GM12892 (cell line): ENCODE measurements at regions not wholly inside any gene's neighbourhood (a gene's known extent, or its start where the extent isn't known, plus 50 kb on each side); places are given as distances from the start of the nearest gene placed in this dataset.

Experiments used
- DNase-seq: peaks from one replicate; pipeline ENCODE4 v3.0.0; 2011; ENCODE audit not compliant: insufficient read length
- FAIRE-seq: peaks from 2 replicates; lab custom pipeline; 2011; peaks lifted over from hg19 to GRCh38; lab: Jason Lieb, UNC
- POLR2A ChIP-seq: IDR thresholded peaks from 2 replicates; pipeline ENCODE4 v1.6.1; 2011; ENCODE audit warnings: low read depth, low read length, control low read depth
- POLR2AphosphoS5 ChIP-seq: IDR thresholded peaks from 2 replicates; pipeline ENCODE4 v1.6.1; 2011; ENCODE audit warnings: low read depth, low read length, control low read depth
- TAF1 ChIP-seq: IDR thresholded peaks from 2 replicates; pipeline ENCODE4 v1.6.1; 2011; ENCODE audit warnings: low read depth, mild to moderate bottlenecking, control low read depth, low read length, borderline replicate concordance

DNA sequence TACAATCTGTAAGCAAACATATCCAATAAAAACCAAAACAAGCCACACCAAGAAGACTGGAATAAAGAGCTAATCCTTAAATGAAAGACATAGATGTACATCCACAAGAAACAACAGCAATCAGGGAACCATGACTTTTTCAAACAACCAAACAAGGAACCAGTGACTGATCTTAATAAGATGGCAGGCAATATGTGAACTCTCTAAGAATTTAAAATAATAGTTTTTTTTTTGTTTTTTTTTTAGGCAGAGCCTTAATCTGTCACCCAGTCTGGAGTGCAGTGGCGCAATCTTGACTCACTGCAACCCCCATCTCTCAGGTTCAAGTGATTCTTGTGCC lies 52.9 kb upstream of the CAPRIN2 start:
- no peak for TF ChIP-seq POLR2A
- no peak for TF ChIP-seq TAF1
- no peak for TF ChIP-seq POLR2AphosphoS5
- no peak for DNase-seq
- FAIRE-seq: no peak

GRCh38 chr12:30806989-30807694 lies 52.4 kb upstream of the CAPRIN2 start:
- FAIRE-seq: no peak
- TF ChIP-seq TAF1 (no peak), POLR2AphosphoS5 (no peak), POLR2A (no peak)
- DNase-seq: no peak

GRCh38 chr12:30805959-30806358 lies 51.2 kb upstream of the CAPRIN2 start:
- TF ChIP-seq TAF1: no peak
- no peak for TF ChIP-seq POLR2A
- TF ChIP-seq POLR2AphosphoS5: no peak

More at GRCh38 chr12:30805959-30806358, 51.2 kb upstream of the CAPRIN2 start:
- FAIRE-seq (no peak), DNase-seq (no peak)
